Nephron (organoid): ENCODE measurements at regions not wholly inside any gene's neighbourhood (a gene's known extent, or its start where the extent isn't known, plus 50 kb on each side); places are given as distances from the start of the nearest gene placed in this dataset.

ENCODE experiments used
- H3K27ac Mint-ChIP-seq, 3 experiments: 2 replicates each; pipeline ENCODE4 v1.8.0; 2020; ENCODE audit warnings: mixed read lengths in 3 of 3, mild to moderate bottlenecking in 2 of 3, moderate library complexity in 1 of 3
- H3K27me3 Mint-ChIP-seq: 2 replicates; pipeline ENCODE4 v1.8.0; 2021; ENCODE audit warnings: low read depth, mild to moderate bottlenecking, moderate library complexity, mixed read lengths
- H3K36me3 Mint-ChIP-seq: 2 replicates; pipeline ENCODE4 v1.8.0; 2020; ENCODE audit warnings: low read depth, mixed read lengths
- H3K4me1 Mint-ChIP-seq: 2 replicates; pipeline ENCODE4 v1.8.0; 2020; ENCODE audit warnings: mixed read lengths
- H3K4me3 Mint-ChIP-seq, 3 experiments: 2 replicates each; pipeline ENCODE4 v1.8.0; 2020; ENCODE audit warnings: mild to moderate bottlenecking in 3 of 3, mixed read lengths in 3 of 3, moderate library complexity in 2 of 3
- H3K9me3 Mint-ChIP-seq: 2 replicates; pipeline ENCODE4 v1.8.0; 2020; ENCODE audit warnings: mixed read lengths
- TF ChIP-seq, protein P1 (sequence below), 3 experiments: fragments of 200-600 bp; sonication (generic); IDR thresholded peaks; one replicate each; pipeline ENCODE4 v1.5.0; 2021; ENCODE audit warnings: antibody characterized with exemption in 3 of 3; ENCODE audit not compliant: unreplicated experiment in 3 of 3

DNA sequence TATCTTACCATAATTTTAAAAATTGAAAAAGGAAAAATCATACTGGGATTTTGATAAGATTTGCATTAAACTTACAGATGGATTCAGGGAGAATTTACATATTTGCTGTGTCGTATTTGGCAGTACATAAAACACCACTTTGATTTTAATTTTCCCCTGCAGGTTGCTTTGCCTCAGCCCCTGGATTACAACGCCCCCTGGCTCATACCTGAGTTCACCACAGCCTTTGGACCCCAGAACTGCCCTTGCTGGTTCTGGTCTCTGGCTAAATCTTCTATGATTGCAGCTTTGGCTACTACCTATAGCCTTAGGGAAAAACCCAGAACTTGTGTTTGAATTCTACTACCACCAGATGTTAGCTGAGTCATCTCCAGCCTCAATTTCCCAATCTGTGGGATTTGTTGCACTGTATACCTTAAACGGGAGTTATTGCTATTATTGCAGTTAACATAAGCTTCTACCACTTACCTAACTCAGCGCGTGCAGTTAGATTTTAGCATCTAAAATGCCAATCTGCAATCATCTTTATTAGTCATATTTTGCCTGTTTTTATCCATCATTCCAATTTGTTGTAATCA, 315.7 kb upstream of the GADL1 start:
- H3K9me3 Mint-ChIP-seq = peaks cover 5% of the 10 kb centered on the region

DNA sequence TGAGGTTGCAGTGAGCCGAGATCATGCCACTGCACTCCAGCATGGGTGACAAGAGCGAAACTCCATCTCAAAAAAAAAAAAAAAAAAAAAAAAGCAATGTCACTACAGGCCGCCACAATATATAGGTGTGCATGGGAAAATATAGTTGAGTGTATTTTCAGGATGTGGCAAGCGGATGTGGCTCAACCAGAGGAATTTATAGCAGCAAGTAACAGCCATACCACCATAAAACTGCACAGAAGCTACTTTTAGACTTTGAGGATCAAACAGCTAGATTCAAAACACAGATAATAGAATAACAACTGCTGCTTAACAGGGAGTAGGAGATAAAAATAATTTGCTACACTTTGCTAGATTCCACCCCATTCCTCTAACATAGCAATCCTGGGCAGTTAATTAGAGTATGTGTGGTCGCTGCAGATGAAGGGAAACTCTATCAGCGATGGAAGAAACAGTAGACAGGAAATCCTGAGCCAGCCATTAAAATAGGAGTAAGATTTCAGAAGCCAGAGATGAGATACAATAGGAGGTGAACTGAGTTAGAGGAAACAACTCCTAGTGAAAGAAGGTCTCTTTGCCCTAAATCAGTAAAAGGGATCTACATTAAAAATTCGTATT, 318.7 kb upstream of the STT3B start:
- H3K27me3 Mint-ChIP-seq = peaks cover 11% of the 10 kb centered on the region
- H3K9me3 Mint-ChIP-seq = no peaks in the 10 kb centered on the region
- no peak overlapping the region for H3K4me3 Mint-ChIP-seq
- TF ChIP-seq, protein P1, sequence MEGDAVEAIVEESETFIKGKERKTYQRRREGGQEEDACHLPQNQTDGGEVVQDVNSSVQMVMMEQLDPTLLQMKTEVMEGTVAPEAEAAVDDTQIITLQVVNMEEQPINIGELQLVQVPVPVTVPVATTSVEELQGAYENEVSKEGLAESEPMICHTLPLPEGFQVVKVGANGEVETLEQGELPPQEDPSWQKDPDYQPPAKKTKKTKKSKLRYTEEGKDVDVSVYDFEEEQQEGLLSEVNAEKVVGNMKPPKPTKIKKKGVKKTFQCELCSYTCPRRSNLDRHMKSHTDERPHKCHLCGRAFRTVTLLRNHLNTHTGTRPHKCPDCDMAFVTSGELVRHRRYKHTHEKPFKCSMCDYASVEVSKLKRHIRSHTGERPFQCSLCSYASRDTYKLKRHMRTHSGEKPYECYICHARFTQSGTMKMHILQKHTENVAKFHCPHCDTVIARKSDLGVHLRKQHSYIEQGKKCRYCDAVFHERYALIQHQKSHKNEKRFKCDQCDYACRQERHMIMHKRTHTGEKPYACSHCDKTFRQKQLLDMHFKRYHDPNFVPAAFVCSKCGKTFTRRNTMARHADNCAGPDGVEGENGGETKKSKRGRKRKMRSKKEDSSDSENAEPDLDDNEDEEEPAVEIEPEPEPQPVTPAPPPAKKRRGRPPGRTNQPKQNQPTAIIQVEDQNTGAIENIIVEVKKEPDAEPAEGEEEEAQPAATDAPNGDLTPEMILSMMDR (IDR thresholded peaks at IDR 0.05; ENCODE audit: unreplicated experiment in 3 of 3) = no peak
- H3K36me3 Mint-ChIP-seq = no peaks in the 10 kb centered on the region
- peaks cover 27% of the 10 kb centered on the region for H3K4me1 Mint-ChIP-seq
- peak overlapping the region; percentile 3 to 21 (median 7) for H3K27ac Mint-ChIP-seq

More for the DNA sequence above, 315.7 kb upstream of the GADL1 start:
- peaks cover under 1% of the 10 kb centered on the region for H3K27me3 Mint-ChIP-seq
- peaks cover 18% of the 10 kb centered on the region for H3K4me1 Mint-ChIP-seq
- TF ChIP-seq, protein P1 (IDR thresholded peaks at IDR 0.05; ENCODE audit: unreplicated experiment in 3 of 3) = no peak
- H3K4me3 Mint-ChIP-seq = no peak overlapping the region
- no peak overlapping the region for H3K27ac Mint-ChIP-seq
- H3K36me3 Mint-ChIP-seq = no peaks in the 10 kb centered on the region

DNA sequence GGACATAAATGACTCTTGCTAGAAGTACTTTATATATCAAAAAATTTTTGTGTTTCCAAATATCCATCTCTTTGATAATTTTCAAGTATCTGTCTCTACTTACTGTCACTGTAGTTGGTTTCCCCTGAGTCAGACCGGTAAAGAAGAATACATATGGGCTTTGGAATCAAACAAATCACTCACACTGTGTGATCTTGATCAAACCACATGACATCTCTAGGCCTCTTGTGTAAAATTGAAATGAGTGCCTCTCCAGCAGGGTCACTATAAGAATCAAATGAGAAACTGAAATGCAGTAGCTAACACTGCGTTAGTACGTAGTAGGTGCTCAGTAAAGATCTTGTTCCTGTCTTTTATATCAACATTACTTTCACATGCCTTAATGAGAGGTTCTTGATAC, 314.6 kb upstream of the STT3B start:
- H3K9me3 Mint-ChIP-seq = no peaks in the 10 kb centered on the region
- peaks cover 37% of the 10 kb centered on the region for H3K4me1 Mint-ChIP-seq
- TF ChIP-seq, protein P1 (IDR thresholded peaks at IDR 0.05; ENCODE audit: unreplicated experiment in 3 of 3) = no peak
- no peak overlapping the region for H3K4me3 Mint-ChIP-seq
- no peaks in the 10 kb centered on the region for H3K36me3 Mint-ChIP-seq
- no peak overlapping the region for H3K27ac Mint-ChIP-seq
- H3K27me3 Mint-ChIP-seq = peaks cover 18% of the 10 kb centered on the region

DNA sequence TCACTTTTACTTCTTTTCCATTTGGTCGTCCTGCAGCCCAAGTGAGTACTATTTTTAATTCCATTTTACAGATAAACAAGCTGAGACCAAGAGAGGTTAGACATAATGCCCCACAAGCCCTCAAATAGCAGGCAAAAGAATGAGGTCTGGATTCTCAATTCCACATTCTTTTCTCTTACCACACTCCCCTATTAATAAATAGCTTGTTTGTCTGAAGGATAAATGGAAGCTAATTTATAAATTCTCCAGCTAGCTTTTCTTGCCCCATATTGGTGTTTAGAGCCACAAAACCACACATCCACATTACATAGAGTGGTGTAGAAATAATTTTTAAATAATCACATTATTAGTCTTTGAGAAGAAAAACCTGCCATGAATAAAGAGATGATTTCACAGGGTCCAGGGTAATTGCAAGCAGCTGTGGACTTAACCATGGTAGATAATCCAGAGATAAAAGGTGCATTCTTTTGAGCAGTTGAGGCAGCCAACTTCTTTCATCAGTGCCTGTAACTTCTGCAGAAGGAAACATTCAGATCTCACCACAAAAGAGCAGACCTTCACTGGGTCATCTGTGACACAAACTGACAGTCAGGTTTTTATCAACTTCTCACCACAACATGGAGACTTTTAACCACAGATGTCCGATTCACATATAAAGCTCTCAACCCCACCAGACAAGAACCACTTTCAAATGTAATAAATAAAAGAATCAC, 313.4 kb upstream of the STT3B start:
- peaks cover 22% of the 10 kb centered on the region for H3K27me3 Mint-ChIP-seq
- no peaks in the 10 kb centered on the region for H3K9me3 Mint-ChIP-seq
- no peaks in the 10 kb centered on the region for H3K36me3 Mint-ChIP-seq
- no peak overlapping the region for H3K27ac Mint-ChIP-seq
- H3K4me1 Mint-ChIP-seq = peaks cover 40% of the 10 kb centered on the region
- TF ChIP-seq, protein P1 (IDR thresholded peaks at IDR 0.05; ENCODE audit: unreplicated experiment in 3 of 3) = no peak
- no peak overlapping the region for H3K4me3 Mint-ChIP-seq

DNA sequence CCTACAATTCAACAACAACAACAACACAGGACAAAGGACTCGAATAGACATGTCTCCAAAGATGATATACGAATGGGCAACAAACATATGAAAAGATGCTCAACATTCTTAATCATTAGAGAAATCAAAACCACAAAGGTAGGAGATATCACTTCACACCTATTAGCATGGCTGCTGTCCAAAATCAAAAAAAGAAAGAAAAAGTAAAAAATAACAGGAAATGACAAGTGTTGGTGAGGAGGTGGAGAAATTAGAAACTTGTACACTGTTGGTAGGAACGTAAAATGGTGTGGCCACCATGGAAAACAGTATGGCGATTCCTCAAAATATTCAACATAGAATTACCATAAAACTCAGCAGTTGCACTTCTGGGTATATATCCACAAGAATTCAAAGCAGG, 312.3 kb upstream of the STT3B start:
- Mint-ChIP-seq H3K36me3 (no peaks in the 10 kb centered on the region), H3K4me3 (no peak overlapping the region), H3K9me3 (no peaks in the 10 kb centered on the region), H3K27ac (no peak overlapping the region), H3K4me1 (peaks cover 32% of the 10 kb centered on the region), H3K27me3 (peaks cover 19% of the 10 kb centered on the region)
- TF ChIP-seq, protein P1 (IDR thresholded peaks at IDR 0.05; ENCODE audit: unreplicated experiment in 3 of 3) = no peak
